ENCODE measurements at regions not wholly inside any gene's neighbourhood (a gene's known extent, or its start where the extent isn't known, plus 50 kb on each side); places are given as distances from the start of the nearest gene placed in this dataset.

DNA sequence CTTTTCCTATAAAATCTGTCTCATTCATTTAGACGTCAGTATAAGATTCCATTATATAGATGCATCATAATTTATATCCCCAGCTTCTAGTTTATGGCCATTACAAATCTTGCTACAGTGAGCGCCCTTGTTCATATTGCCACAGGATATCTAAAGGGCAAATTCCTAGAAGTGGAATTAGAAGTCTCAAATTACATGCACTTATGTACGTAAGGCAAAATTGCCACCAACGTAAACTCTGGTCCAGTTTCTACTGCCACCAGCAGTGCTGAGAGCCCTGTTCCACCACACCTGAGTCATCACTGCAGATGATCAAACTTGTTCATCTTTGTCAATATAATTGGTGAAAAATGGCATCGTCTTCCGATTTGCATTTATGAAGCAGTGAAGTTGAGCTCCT is 90.9 kb upstream of the ID2 start:
- Histone ChIP-seq H3K4me3 (ENCODE audit: low read depth, low read length) (peak overlapping the region; percentile 9), H3K9ac (no peak overlapping the region), H3K27me3 (ENCODE audit: control insufficient read depth, insufficient read depth, low read length) (no peaks in the 10 kb centered on the region), H3K79me2 (no peaks in the 10 kb centered on the region), H3K36me3 (ENCODE audit: control insufficient read depth, insufficient read depth, low read length) (no peaks in the 10 kb centered on the region), H3K27ac (peak overlapping the region; percentile 3), H3K4me1 (peaks cover 3% of the 10 kb centered on the region), H2AFZ (peak overlapping the region; percentile 23), H3K9me3 (ENCODE audit: control insufficient read depth, low read length) (no peaks in the 10 kb centered on the region), H3K4me2 (ENCODE audit: low read length) (peak overlapping the region; percentile 59)
- TF ChIP-seq CTCF (IDR thresholded peaks at IDR 0.05) = no peak

GRCh38 chr2:8592736-8593135 is 89.1 kb upstream of the ID2 start:
- Histone ChIP-seq H2AFZ (no peak overlapping the region), H3K36me3 (ENCODE audit: control insufficient read depth, insufficient read depth, low read length) (no peaks in the 10 kb centered on the region), H3K27ac (no peak overlapping the region), H3K9ac (no peak overlapping the region), H3K79me2 (no peaks in the 10 kb centered on the region), H3K9me3 (ENCODE audit: control insufficient read depth, low read length) (no peaks in the 10 kb centered on the region), H3K4me1 (peaks cover 3% of the 10 kb centered on the region), H3K27me3 (ENCODE audit: control insufficient read depth, insufficient read depth, low read length) (no peaks in the 10 kb centered on the region), H3K4me2 (ENCODE audit: low read length) (no peak overlapping the region), H3K4me3 (ENCODE audit: low read depth, low read length) (no peak overlapping the region)
- TF ChIP-seq CTCF (IDR thresholded peaks at IDR 0.05) = no peak

DNA sequence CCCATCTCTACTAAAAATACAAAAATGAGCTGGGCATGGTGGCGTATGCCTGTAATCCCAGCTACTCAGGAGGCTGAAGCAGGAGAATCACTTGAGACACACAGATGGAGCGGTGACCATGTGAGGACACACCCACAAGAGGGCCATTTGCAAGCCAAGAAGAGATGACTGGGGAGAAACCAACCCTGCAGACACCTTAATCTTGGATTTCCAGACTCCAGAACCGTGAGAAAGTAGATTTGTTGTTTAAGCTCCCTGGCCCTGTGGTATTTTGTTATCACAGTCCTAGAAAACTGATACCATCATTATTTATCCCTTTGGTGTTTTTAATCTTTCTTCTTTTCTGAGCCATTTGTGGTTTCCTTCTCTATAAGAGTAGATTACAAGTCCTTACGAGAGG is 88.6 kb upstream of the ID2 start:
- H3K27ac ChIP-seq = no peak overlapping the region
- H3K79me2 ChIP-seq = no peaks in the 10 kb centered on the region
- H3K4me3 ChIP-seq (ENCODE audit: low read depth, low read length) = no peak overlapping the region
- H3K4me1 ChIP-seq = peaks cover 3% of the 10 kb centered on the region
- no peaks in the 10 kb centered on the region for H3K27me3 ChIP-seq (ENCODE audit: control insufficient read depth, insufficient read depth, low read length)
- H3K9ac ChIP-seq = no peak overlapping the region
- H2AFZ ChIP-seq = no peak overlapping the region
- no peak overlapping the region for H3K4me2 ChIP-seq (ENCODE audit: low read length)
- H3K36me3 ChIP-seq (ENCODE audit: control insufficient read depth, insufficient read depth, low read length) = no peaks in the 10 kb centered on the region
- TF ChIP-seq CTCF (IDR thresholded peaks at IDR 0.05) = no peak
- H3K9me3 ChIP-seq (ENCODE audit: control insufficient read depth, low read length) = no peaks in the 10 kb centered on the region

DNA sequence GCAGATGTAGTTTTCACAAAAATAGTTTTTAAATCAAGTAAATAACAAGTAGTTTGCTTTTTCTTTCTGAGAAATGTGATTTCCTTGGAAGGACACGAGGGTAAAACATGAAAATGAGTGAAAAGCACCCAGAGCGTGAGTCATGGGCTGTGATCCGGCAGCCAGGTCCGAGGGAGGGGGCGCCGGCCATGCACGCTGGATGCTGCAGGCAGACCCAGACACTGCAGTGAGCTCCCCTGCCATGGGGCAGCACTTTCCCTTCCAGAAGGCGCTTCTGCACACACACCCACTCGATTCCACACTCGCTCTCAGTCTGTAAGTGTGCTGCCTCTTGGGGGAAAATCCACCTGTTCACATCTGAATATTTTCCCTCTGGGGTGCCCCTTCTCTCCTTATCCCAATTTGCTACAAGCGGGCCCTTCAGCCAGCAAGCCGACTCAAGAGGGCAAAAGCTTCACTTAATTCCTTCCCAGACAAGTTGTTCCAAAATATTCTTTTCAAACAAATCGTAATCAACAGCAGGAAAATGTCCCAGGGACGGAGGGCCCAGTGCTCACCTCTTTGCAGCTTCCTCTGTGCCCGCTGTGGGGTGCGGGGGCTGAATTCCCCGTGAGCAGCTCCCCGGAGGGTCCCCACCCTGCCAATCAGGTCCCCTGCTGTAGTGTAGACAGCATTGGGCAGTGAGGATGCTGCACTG is 87.0 kb upstream of the ID2 start:
- Histone ChIP-seq H2AFZ (no peak overlapping the region), H3K4me1 (peaks cover 3% of the 10 kb centered on the region), H3K4me2 (ENCODE audit: low read length) (no peak overlapping the region), H3K9ac (no peak overlapping the region), H3K36me3 (ENCODE audit: control insufficient read depth, insufficient read depth, low read length) (no peaks in the 10 kb centered on the region), H3K79me2 (no peaks in the 10 kb centered on the region), H3K27me3 (ENCODE audit: control insufficient read depth, insufficient read depth, low read length) (no peaks in the 10 kb centered on the region), H3K27ac (no peak overlapping the region), H3K4me3 (ENCODE audit: low read depth, low read length) (no peak overlapping the region), H3K9me3 (ENCODE audit: control insufficient read depth, low read length) (no peaks in the 10 kb centered on the region)
- no peak for TF ChIP-seq CTCF (IDR thresholded peaks at IDR 0.05)

DNA sequence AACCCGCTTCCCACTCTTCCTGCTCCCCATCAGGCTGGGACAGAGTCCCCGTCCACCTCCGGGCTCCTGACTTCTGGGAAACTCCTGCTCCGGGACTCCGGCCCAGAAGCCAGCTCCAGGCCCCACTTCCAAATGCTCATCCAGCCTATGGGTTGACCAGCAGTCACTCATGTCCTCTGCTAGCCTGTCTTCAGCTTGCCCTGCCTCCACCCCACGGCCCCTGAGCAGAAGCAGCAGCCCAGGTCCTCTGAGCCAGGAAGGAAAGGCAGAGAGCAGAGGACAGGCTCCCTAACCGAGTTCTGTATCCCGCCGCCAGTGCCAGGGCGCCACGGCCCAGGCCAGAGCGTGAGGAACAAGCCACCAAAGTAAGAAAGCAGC is 86.4 kb upstream of the ID2 start:
- Histone ChIP-seq H3K9ac (no peak overlapping the region), H3K4me3 (ENCODE audit: low read depth, low read length) (no peak overlapping the region), H3K36me3 (ENCODE audit: control insufficient read depth, insufficient read depth, low read length) (no peaks in the 10 kb centered on the region), H3K4me1 (peaks cover 3% of the 10 kb centered on the region), H3K27me3 (ENCODE audit: control insufficient read depth, insufficient read depth, low read length) (no peaks in the 10 kb centered on the region), H3K27ac (no peak overlapping the region), H3K4me2 (ENCODE audit: low read length) (no peak overlapping the region), H3K79me2 (no peaks in the 10 kb centered on the region), H2AFZ (no peak overlapping the region), H3K9me3 (ENCODE audit: control insufficient read depth, low read length) (no peaks in the 10 kb centered on the region)
- TF ChIP-seq CTCF (IDR thresholded peaks at IDR 0.05) = no peak

Measured in parathyroid adenoma (tissue), 2 donors.